Astrocyte of the cerebellum (primary cell): ENCODE measurements at regions not wholly inside any gene's neighbourhood (a gene's known extent, or its start where the extent isn't known, plus 50 kb on each side); places are given as distances from the start of the nearest gene placed in this dataset.
A peak's percentile ranks its signal among the peaks of the same experiment; 100 is the strongest.

Source experiments
- DNase-seq: peaks from one replicate; pipeline ENCODE4 v3.0.0-alpha.2; 2011; ENCODE audit warnings: low read depth
- H3K4me3 ChIP-seq: 2 replicates; pipeline ENCODE4 v1.5.1; 2011; ENCODE audit warnings: mild to moderate bottlenecking, low read depth, low read length, moderate library complexity
- CTCF ChIP-seq: IDR thresholded peaks from 2 replicates; pipeline ENCODE4 v1.5.1; 2012; ENCODE audit warnings: low read length, low read depth, moderate library complexity, mild to moderate bottlenecking; ENCODE audit errors: missing control alignments
- in situ Hi-C: cut with HindIII; loops from 2 replicates; pipeline ENCODE4 v1.10.0; 2017; ENCODE audit warnings: low sequenced_read_pairs

GRCh38 chr12:92602476-92602875 is 100.3 kb upstream of the PLEKHG7 start:
- H3K4me3 ChIP-seq, result no peak overlapping the region
- TF ChIP-seq CTCF, result no peak
- in situ Hi-C loops, result no loop called here
- peak; percentile 60 for DNase-seq

GRCh38 chr12:92601680-92602079 is 101.1 kb upstream of the PLEKHG7 start:
- no peak for TF ChIP-seq CTCF
- no peak overlapping the region for H3K4me3 ChIP-seq
- DNase-seq, result no peak
- in situ Hi-C loops, result no loop called here

GRCh38 chr12:92601176-92601575 is 101.6 kb upstream of the PLEKHG7 start:
- TF ChIP-seq CTCF, result no peak
- no peak for DNase-seq
- in situ Hi-C loops, result no loop called here
- H3K4me3 ChIP-seq, result no peak overlapping the region

DNA sequence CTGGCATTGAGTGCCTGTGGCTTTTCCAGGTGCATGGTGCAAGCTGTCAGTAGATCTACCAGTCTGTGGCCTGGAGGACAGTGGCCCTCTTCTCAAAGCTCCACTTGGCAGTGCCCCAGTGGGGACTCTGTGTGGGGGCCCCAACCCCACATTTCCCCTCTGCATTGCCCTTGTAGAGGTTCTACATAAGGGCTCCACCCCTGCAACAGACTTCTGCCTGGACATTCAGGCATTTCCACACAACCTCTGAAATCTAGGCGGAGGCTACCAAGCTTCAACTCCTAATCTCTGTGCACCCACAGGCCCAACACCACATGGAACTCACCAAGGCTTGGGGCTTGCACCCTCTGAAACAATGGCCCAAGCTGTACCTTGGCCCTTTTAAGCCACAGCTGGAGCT is 102.7 kb upstream of the PLEKHG7 start:
- TF ChIP-seq CTCF, result no peak
- in situ Hi-C loops, result no loop called here
- H3K4me3 ChIP-seq, result no peak overlapping the region
- no peak for DNase-seq

DNA sequence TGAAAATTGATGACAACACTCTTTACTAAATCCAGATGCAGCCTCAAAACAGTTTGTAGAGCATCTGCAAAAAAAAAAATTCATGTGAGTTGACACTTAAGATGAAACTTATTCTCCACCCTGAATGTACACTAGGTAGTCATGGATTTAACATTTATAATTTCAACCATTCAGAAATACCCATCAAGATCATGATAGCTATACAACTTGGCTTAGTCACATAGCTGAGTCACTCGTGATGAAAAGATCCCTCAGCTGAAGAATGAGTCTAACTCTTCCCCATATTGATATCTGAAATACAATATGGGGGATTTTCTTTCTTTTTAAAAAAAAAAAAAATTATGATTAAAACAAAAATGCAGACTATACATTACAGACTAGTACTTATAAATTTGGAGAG is 104.8 kb upstream of the PLEKHG7 start:
- no peak for TF ChIP-seq CTCF
- in situ Hi-C loops, result no loop called here
- no peak for DNase-seq
- no peak overlapping the region for H3K4me3 ChIP-seq

GRCh38 chr12:92597118-92597517 is 105.7 kb upstream of the PLEKHG7 start:
- no peak for TF ChIP-seq CTCF

GRCh38 chr12:92596383-92596782 is 106.4 kb upstream of the PLEKHG7 start:
- H3K4me3 ChIP-seq, result no peak overlapping the region
- DNase-seq, result no peak
- in situ Hi-C loops, result no loop called here
- TF ChIP-seq CTCF, result no peak

More at GRCh38 chr12:92597118-92597517, 105.7 kb upstream of the PLEKHG7 start:
- in situ Hi-C loops, result no loop called here
- H3K4me3 ChIP-seq, result no peak overlapping the region
- DNase-seq, result no peak
